ENCODE measurements at regions not wholly inside any gene's neighbourhood (a gene's known extent, or its start where the extent isn't known, plus 50 kb on each side); places are given as distances from the start of the nearest gene placed in this dataset.
"Not testable (repeated sequence)": the region's sequence is repeated elsewhere in the genome, so short reads cannot be mapped to it uniquely, and the experiment has no call there.

GRCh38 chr4:108458681-108459080 lies 161.7 kb upstream of the RPL34 start:
- DNase-seq (ENCODE audit: low read depth in 2 of 2) = no peak

- DNase-seq (ENCODE audit: low read depth in 2 of 2) = no peak
Measured at GRCh38 chr4:108454227-108454626, 166.1 kb upstream of the RPL34 start.

GRCh38 chr4:108453366-108453765 lies 167.0 kb upstream of the RPL34 start:
- DNase-seq (ENCODE audit: low read depth in 2 of 2) = no peak

- DNase-seq (ENCODE audit: low read depth in 2 of 2) = no peak
Measured at GRCh38 chr4:108450236-108450898, 170.0 kb upstream of the RPL34 start.

- DNase-seq (ENCODE audit: low read depth in 2 of 2) = no peak
Measured at GRCh38 chr4:108449129-108449528, 171.2 kb upstream of the RPL34 start.

- DNase-seq (ENCODE audit: low read depth in 2 of 2) = no peak
Measured at GRCh38 chr4:108446556-108446955, 173.8 kb upstream of the RPL34 start.

GRCh38 chr4:108445716-108446115 lies 174.7 kb upstream of the RPL34 start:
- DNase-seq (ENCODE audit: low read depth in 2 of 2) = no peak

- DNase-seq (ENCODE audit: low read depth in 2 of 2) = no peak
Measured at GRCh38 chr4:108443585-108443984, 176.8 kb upstream of the RPL34 start.

- peak in 1 of 2 experiments; percentile 17 for DNase-seq (ENCODE audit: low read depth in 2 of 2)
Measured at GRCh38 chr4:108433832-108434231, 186.5 kb upstream of the RPL34 start.

- not testable (repeated sequence) for DNase-seq (ENCODE audit: low read depth in 2 of 2)
Measured at GRCh38 chr4:108433394-108433793, 187.0 kb upstream of the RPL34 start.

GRCh38 chr4:108432418-108432817 lies 188.0 kb upstream of the RPL34 start:
- DNase-seq (ENCODE audit: low read depth in 2 of 2) = no peak

GRCh38 chr4:108431986-108432385 lies 188.4 kb upstream of the RPL34 start:
- DNase-seq (ENCODE audit: low read depth in 2 of 2) = no peak

GRCh38 chr4:108430921-108431320 lies 189.5 kb upstream of the RPL34 start:
- no peak for DNase-seq (ENCODE audit: low read depth in 2 of 2)

- DNase-seq (ENCODE audit: low read depth in 2 of 2) = no peak
Measured at GRCh38 chr4:108429662-108430061, 190.7 kb upstream of the RPL34 start.

GRCh38 chr4:108428923-108429322 lies 191.5 kb upstream of the RPL34 start:
- DNase-seq (ENCODE audit: low read depth in 2 of 2) = no peak

GRCh38 chr4:108427946-108428485 lies 192.4 kb upstream of the RPL34 start:
- peak; percentile 45 to 67 for DNase-seq (ENCODE audit: low read depth in 2 of 2)

GRCh38 chr4:108426493-108426892 lies 193.9 kb upstream of the RPL34 start:
- DNase-seq (ENCODE audit: low read depth in 2 of 2) = peak; percentile 58 to 62

- DNase-seq (ENCODE audit: low read depth in 2 of 2) = peak; percentile 65 to 66
Measured at GRCh38 chr4:108425988-108426387, 194.4 kb upstream of the RPL34 start.

GRCh38 chr4:108417923-108418322 lies 202.5 kb upstream of the RPL34 start:
- DNase-seq (ENCODE audit: low read depth in 2 of 2) = no peak

- no peak for DNase-seq (ENCODE audit: low read depth in 2 of 2)
Measured at GRCh38 chr4:108416831-108417230, 203.5 kb upstream of the RPL34 start.

GRCh38 chr4:108415389-108415788 lies 205.0 kb upstream of the RPL34 start:
- no peak for DNase-seq (ENCODE audit: low read depth in 2 of 2)

- no peak for DNase-seq (ENCODE audit: low read depth in 2 of 2)
Measured at GRCh38 chr4:108411836-108412235, 208.5 kb upstream of the RPL34 start.

- not testable (repeated sequence) for DNase-seq (ENCODE audit: low read depth in 2 of 2)
Measured at GRCh38 chr4:108409691-108410090, 210.7 kb upstream of the RPL34 start.

GRCh38 chr4:108405586-108405985 lies 214.8 kb upstream of the RPL34 start:
- DNase-seq (ENCODE audit: low read depth in 2 of 2) = no peak
